ENCODE measurements at regions not wholly inside any gene's neighbourhood (a gene's known extent, or its start where the extent isn't known, plus 50 kb on each side); places are given as distances from the start of the nearest gene placed in this dataset.

DNA sequence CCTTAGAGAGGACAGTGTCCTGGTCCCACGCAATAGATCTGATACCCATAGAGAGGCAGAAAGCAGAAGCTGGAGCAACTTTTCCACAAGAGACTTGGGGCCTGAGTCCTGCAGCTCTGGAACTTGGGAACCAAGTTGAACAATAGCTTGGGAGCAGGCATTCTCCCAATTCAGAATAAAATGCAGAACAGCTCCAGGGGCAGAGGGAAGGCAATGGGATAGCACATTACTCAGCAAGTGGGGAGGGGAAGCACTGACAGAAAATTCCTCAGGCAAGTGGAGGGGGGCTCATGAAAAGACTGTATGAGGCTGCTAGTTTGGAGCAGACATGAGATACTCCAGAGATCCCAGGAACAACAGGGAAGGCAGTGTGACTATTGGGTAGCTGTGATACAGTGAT lies 513.6 kb downstream of the HINT1 start:
- TF ChIP-seq POLR2A (IDR thresholded peaks at IDR 0.05), result no peak
- TF ChIP-seq, protein P1, sequence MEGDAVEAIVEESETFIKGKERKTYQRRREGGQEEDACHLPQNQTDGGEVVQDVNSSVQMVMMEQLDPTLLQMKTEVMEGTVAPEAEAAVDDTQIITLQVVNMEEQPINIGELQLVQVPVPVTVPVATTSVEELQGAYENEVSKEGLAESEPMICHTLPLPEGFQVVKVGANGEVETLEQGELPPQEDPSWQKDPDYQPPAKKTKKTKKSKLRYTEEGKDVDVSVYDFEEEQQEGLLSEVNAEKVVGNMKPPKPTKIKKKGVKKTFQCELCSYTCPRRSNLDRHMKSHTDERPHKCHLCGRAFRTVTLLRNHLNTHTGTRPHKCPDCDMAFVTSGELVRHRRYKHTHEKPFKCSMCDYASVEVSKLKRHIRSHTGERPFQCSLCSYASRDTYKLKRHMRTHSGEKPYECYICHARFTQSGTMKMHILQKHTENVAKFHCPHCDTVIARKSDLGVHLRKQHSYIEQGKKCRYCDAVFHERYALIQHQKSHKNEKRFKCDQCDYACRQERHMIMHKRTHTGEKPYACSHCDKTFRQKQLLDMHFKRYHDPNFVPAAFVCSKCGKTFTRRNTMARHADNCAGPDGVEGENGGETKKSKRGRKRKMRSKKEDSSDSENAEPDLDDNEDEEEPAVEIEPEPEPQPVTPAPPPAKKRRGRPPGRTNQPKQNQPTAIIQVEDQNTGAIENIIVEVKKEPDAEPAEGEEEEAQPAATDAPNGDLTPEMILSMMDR (IDR thresholded peaks at IDR 0.05), result no peak

Data from thyroid gland (tissue), 4 donors.